IPS-18c (cell line): ENCODE measurements at regions not wholly inside any gene's neighbourhood (a gene's known extent, or its start where the extent isn't known, plus 50 kb on each side); places are given as distances from the start of the nearest gene placed in this dataset.

Experiments
- H3K4me3 ChIP-seq: 2 replicates; pipeline ENCODE4 v1.7.0; 2013; ENCODE audit warnings: low read depth, mild to moderate bottlenecking, low read length, moderate library complexity; ENCODE audit not compliant: insufficient read depth
- H3K9me3 ChIP-seq: one replicate; pipeline ENCODE4 v1.6.1; 2013; ENCODE audit warnings: mild to moderate bottlenecking, low read length, moderate library complexity; ENCODE audit not compliant: control insufficient read depth, insufficient read depth

GRCh38 chr5:56529666-56530430 is 285.5 kb upstream of the MAP3K1 start:
- Histone ChIP-seq H3K9me3 (no peaks in the 10 kb centered on the region), H3K4me3 (no peak overlapping the region)

GRCh38 chr5:56527174-56527573 is 288.2 kb upstream of the MAP3K1 start:
- Histone ChIP-seq H3K4me3 (no peak overlapping the region), H3K9me3 (no peaks in the 10 kb centered on the region)

- no peak overlapping the region for H3K4me3 ChIP-seq
- no peaks in the 10 kb centered on the region for H3K9me3 ChIP-seq
These were observed 290.2 kb upstream of the MAP3K1 start for GRCh38 chr5:56525113-56525512.

GRCh38 chr5:56523790-56524575 is 290.9 kb upstream of the ANKRD55 start:
- no peak overlapping the region for H3K4me3 ChIP-seq
- H3K9me3 ChIP-seq = no peaks in the 10 kb centered on the region

- Histone ChIP-seq H3K9me3 (no peaks in the 10 kb centered on the region), H3K4me3 (no peak overlapping the region)
These were observed 289.8 kb upstream of the ANKRD55 start for GRCh38 chr5:56522960-56523359.

- no peaks in the 10 kb centered on the region for H3K9me3 ChIP-seq
- H3K4me3 ChIP-seq = no peak overlapping the region
These were observed 289.0 kb upstream of the ANKRD55 start for GRCh38 chr5:56522169-56522568.

GRCh38 chr5:56520986-56521730 is 288.0 kb upstream of the ANKRD55 start:
- no peaks in the 10 kb centered on the region for H3K9me3 ChIP-seq
- no peak overlapping the region for H3K4me3 ChIP-seq

- Histone ChIP-seq H3K9me3 (no peaks in the 10 kb centered on the region), H3K4me3 (no peak overlapping the region)
These were observed 285.7 kb upstream of the ANKRD55 start for GRCh38 chr5:56518820-56519219.

- Histone ChIP-seq H3K4me3 (no peak overlapping the region), H3K9me3 (no peaks in the 10 kb centered on the region)
These were observed 283.9 kb upstream of the ANKRD55 start for GRCh38 chr5:56517011-56517416.

GRCh38 chr5:56516441-56516840 is 283.3 kb upstream of the ANKRD55 start:
- Histone ChIP-seq H3K4me3 (no peak overlapping the region), H3K9me3 (no peaks in the 10 kb centered on the region)

- H3K4me3 ChIP-seq = no peak overlapping the region
- H3K9me3 ChIP-seq = no peaks in the 10 kb centered on the region
These were observed 282.9 kb upstream of the ANKRD55 start for GRCh38 chr5:56516035-56516434.

- Histone ChIP-seq H3K4me3 (no peak overlapping the region), H3K9me3 (no peaks in the 10 kb centered on the region)
These were observed 281.9 kb upstream of the ANKRD55 start for GRCh38 chr5:56515011-56515410.

- no peak overlapping the region for H3K4me3 ChIP-seq
- no peaks in the 10 kb centered on the region for H3K9me3 ChIP-seq
These were observed 281.1 kb upstream of the ANKRD55 start for GRCh38 chr5:56514245-56514644.

GRCh38 chr5:56513141-56513540 is 280.0 kb upstream of the ANKRD55 start:
- H3K4me3 ChIP-seq = no peak overlapping the region
- H3K9me3 ChIP-seq = no peaks in the 10 kb centered on the region

- Histone ChIP-seq H3K9me3 (no peaks in the 10 kb centered on the region), H3K4me3 (no peak overlapping the region)
These were observed 279.3 kb upstream of the ANKRD55 start for GRCh38 chr5:56512313-56512996.

- no peak overlapping the region for H3K4me3 ChIP-seq
- H3K9me3 ChIP-seq = no peaks in the 10 kb centered on the region
These were observed 278.3 kb upstream of the ANKRD55 start for GRCh38 chr5:56511326-56511841.

- H3K9me3 ChIP-seq = no peaks in the 10 kb centered on the region
- no peak overlapping the region for H3K4me3 ChIP-seq
These were observed 275.1 kb upstream of the ANKRD55 start for GRCh38 chr5:56508249-56508648.
